Liver (tissue), 3 donors: ENCODE measurements at regions not wholly inside any gene's neighbourhood (a gene's known extent, or its start where the extent isn't known, plus 50 kb on each side); places are given as distances from the start of the nearest gene placed in this dataset.
"Not testable (repeated sequence)": the region's sequence is repeated elsewhere in the genome, so short reads cannot be mapped to it uniquely, and the experiment has no call there.

Experiments
- ATF3 ChIP-seq: IDR thresholded peaks from 2 replicates; pipeline ENCODE4 v1.6.1; 2016; ENCODE audit warnings: antibody characterized with exemption
- CTCF ChIP-seq: fragments of 150-350 bp; IDR thresholded peaks from 2 replicates; pipeline ENCODE4 v1.5.1; 2017; ENCODE audit warnings: improper control_type of control experiment, low read depth, low read length; ENCODE audit not compliant: missing input control
- EGR1 ChIP-seq, 2 donors: IDR thresholded peaks; 2 replicates each; pipeline ENCODE4 v1.6.1; 2016 to 2018; ENCODE audit warnings: antibody characterized with exemption in 2 of 2, low read depth in 2 of 2
- HNF4A ChIP-seq, 2 donors: conservative IDR thresholded peaks; 2 replicates each; pipeline ENCODE4 v1.6.1; 2016; ENCODE audit warnings: antibody characterized with exemption in 2 of 2, mild to moderate bottlenecking in 2 of 2
- MAX ChIP-seq: IDR thresholded peaks from 2 replicates; pipeline ENCODE4 v1.6.1; 2016; ENCODE audit warnings: antibody characterized with exemption
- RXRA ChIP-seq, 2 donors: IDR thresholded peaks; 2 replicates each; pipeline ENCODE4 v1.6.1; 2017 to 2018; ENCODE audit warnings: antibody characterized with exemption in 2 of 2, mild to moderate bottlenecking in 1 of 2
- SP1 ChIP-seq: IDR thresholded peaks from 2 replicates; pipeline ENCODE4 v1.6.1; 2018; ENCODE audit warnings: antibody characterized with exemption, mild to moderate bottlenecking
- TAF1 ChIP-seq: conservative IDR thresholded peaks from 2 replicates; pipeline ENCODE4 v1.6.1; 2016; ENCODE audit warnings: antibody characterized with exemption, mild to moderate bottlenecking
- YY1 ChIP-seq: IDR thresholded peaks from 2 replicates; pipeline ENCODE4 v1.6.1; 2016; ENCODE audit warnings: antibody characterized with exemption, mild to moderate bottlenecking
- TF ChIP-seq, protein P1 (sequence below): IDR thresholded peaks from 2 replicates; pipeline ENCODE4 v1.6.1; 2016; ENCODE audit warnings: antibody characterized with exemption, mild to moderate bottlenecking
- donor health status: healthy.
- donor health status: healthy.

DNA sequence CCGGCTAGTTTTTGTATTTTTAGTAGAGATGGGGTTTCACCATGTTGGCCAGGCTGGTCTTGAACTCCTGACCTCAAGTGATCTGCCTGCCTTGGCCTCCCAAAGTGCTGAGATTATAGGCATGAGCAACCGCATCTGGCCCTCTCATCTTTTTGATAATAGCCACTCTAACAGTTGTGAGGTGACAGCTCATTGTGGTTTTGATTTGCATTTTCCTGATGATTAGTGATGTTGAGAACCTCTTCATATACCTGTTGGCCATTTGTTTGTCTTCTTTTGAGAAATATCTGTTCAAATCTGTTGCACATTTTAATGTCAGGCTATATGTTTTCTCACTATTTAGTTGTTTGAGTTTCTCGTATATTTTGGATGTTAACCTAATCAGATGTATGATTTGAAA is 95.6 kb upstream of the MEF2A start:
- TF ChIP-seq CTCF; ATF3; MAX; YY1; SP1; EGR1 (IDR thresholded peaks at IDR 0.05; ENCODE audit: low read depth in 2 of 2); TAF1; HNF4A (conservative IDR thresholded peaks at IDR 0.05); RXRA (IDR thresholded peaks at IDR 0.05): not testable (repeated sequence)
- TF ChIP-seq, protein P1, sequence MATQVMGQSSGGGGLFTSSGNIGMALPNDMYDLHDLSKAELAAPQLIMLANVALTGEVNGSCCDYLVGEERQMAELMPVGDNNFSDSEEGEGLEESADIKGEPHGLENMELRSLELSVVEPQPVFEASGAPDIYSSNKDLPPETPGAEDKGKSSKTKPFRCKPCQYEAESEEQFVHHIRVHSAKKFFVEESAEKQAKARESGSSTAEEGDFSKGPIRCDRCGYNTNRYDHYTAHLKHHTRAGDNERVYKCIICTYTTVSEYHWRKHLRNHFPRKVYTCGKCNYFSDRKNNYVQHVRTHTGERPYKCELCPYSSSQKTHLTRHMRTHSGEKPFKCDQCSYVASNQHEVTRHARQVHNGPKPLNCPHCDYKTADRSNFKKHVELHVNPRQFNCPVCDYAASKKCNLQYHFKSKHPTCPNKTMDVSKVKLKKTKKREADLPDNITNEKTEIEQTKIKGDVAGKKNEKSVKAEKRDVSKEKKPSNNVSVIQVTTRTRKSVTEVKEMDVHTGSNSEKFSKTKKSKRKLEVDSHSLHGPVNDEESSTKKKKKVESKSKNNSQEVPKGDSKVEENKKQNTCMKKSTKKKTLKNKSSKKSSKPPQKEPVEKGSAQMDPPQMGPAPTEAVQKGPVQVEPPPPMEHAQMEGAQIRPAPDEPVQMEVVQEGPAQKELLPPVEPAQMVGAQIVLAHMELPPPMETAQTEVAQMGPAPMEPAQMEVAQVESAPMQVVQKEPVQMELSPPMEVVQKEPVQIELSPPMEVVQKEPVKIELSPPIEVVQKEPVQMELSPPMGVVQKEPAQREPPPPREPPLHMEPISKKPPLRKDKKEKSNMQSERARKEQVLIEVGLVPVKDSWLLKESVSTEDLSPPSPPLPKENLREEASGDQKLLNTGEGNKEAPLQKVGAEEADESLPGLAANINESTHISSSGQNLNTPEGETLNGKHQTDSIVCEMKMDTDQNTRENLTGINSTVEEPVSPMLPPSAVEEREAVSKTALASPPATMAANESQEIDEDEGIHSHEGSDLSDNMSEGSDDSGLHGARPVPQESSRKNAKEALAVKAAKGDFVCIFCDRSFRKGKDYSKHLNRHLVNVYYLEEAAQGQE = not testable (repeated sequence)
